ENCODE measurements at regions not wholly inside any gene's neighbourhood (a gene's known extent, or its start where the extent isn't known, plus 50 kb on each side); places are given as distances from the start of the nearest gene placed in this dataset.

DNA sequence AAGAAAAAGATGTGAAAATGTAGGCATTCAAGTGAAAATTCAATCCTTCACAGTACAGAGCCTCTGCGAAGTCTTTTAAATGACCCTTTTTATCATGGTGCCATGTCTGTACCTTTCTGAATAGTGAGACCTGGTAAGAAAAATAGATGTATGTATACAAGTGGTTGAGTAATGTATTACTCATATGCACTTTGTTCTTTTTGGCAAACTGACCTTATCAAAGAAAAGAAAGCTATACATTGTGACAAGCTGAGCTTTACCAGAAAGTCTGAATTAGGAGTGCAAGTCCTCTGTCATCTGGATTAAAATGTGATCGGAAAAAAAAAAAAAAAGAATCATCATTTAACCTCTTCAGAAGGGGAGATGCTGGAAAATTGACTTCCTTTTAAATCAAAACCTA lies 356.4 kb upstream of the CCNH start:
- Histone ChIP-seq H3K9ac (ENCODE audit: low read length) (no peak overlapping the region), H2AFZ (ENCODE audit: insufficient read depth, low read depth, low read length, poor library complexity, severe bottlenecking) (no peak overlapping the region), H3K36me3 (replicated peaks in 1 of 2; ENCODE audit: control extremely low read depth in 1 of 2, control insufficient read depth in 1 of 2, extremely low read depth in 1 of 2, insufficient read depth in 2 of 2, low read length in 1 of 2) (no peaks in the 10 kb centered on the region), H3K27me3 (replicated peaks in 1 of 4; ENCODE audit: control extremely low read depth in 1 of 4, control insufficient read depth in 3 of 4, insufficient read depth in 4 of 4, low read length in 3 of 4) (peaks cover 0 to 7% (median 0%) of the 10 kb centered on the region in 4 experiments), H3K79me2 (ENCODE audit: control insufficient read depth, insufficient read depth, low read length) (no peaks in the 10 kb centered on the region), H3K9me3 (ENCODE audit: control extremely low read depth in 1 of 3, control insufficient read depth in 2 of 3, insufficient read depth in 1 of 3, low read length in 2 of 3) (no peaks in the 10 kb centered on the region), H3K4me1 (ENCODE audit: control insufficient read depth in 2 of 2, insufficient read depth in 2 of 2, low read length in 2 of 2) (no peaks in the 10 kb centered on the region), H4K20me1 (ENCODE audit: control insufficient read depth, insufficient read depth, low read length, poor library complexity, severe bottlenecking) (no peaks in the 10 kb centered on the region), H3K4me2 (replicated peaks; ENCODE audit: low read depth, low read length, poor library complexity, severe bottlenecking) (no peak overlapping the region), H3K4me3 (ENCODE audit: control extremely low read depth in 1 of 5, extremely low read depth in 1 of 5, insufficient read depth in 1 of 5, low read depth in 2 of 5, low read length in 4 of 5) (no peak overlapping the region), H3K27ac (ENCODE audit: low read length in 2 of 2) (no peak overlapping the region)
- H3K27ac Mint-ChIP-seq, result no peak overlapping the region
- no peaks in the 10 kb centered on the region for H3K4me1 Mint-ChIP-seq
- ATAC-seq (ENCODE audit: low read depth), result no peak
- WGBS (ENCODE audit: insufficient coverage), result no CpG with 5 or more reads among the region's 2 CpGs
- no peaks in the 10 kb centered on the region for H3K9me3 Mint-ChIP-seq (ENCODE audit: insufficient read depth)
- intact Hi-C loops (cut with micrococcal nuclease), result no loop called here
- TF ChIP-seq, protein P1, sequence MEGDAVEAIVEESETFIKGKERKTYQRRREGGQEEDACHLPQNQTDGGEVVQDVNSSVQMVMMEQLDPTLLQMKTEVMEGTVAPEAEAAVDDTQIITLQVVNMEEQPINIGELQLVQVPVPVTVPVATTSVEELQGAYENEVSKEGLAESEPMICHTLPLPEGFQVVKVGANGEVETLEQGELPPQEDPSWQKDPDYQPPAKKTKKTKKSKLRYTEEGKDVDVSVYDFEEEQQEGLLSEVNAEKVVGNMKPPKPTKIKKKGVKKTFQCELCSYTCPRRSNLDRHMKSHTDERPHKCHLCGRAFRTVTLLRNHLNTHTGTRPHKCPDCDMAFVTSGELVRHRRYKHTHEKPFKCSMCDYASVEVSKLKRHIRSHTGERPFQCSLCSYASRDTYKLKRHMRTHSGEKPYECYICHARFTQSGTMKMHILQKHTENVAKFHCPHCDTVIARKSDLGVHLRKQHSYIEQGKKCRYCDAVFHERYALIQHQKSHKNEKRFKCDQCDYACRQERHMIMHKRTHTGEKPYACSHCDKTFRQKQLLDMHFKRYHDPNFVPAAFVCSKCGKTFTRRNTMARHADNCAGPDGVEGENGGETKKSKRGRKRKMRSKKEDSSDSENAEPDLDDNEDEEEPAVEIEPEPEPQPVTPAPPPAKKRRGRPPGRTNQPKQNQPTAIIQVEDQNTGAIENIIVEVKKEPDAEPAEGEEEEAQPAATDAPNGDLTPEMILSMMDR (IDR thresholded peaks at IDR 0.05), result no peak
- no peak for TF ChIP-seq EZH2 (IDR thresholded peaks at IDR 0.05; ENCODE audit: borderline replicate concordance, insufficient read depth, low read depth, low read length, poor library complexity, severe bottlenecking)
- H3K4me3 Mint-ChIP-seq, result no peak overlapping the region
- H3K27me3 Mint-ChIP-seq, result peaks cover 31% of the 10 kb centered on the region
- POLR2A ChIA-PET, result no interaction called here
- DNase-seq, result no peak
- CTCF ChIA-PET, result interaction anchor here (1.7 kb wide), 1 partner anchor 921 kb away, joined by 7 read pairs; no protein-coding TSS in a partner anchor

DNA sequence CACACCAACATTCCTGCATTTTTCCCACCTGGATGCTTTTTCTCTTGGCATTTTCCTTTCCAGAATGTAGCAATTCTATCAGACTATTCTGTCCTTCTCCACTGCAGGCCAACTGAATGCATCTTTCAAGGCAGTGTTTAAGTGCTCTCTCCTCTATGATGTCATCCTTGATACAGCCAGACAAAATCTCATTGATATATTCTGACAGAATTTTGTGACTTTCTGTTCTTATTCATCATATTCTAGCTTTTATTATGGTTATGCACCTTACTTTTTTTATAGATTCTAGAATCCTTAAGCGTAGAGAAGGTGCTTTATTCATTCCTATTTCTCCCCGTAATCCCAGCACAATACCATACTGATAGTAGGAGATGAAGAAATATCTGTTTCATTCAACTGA lies 355.5 kb upstream of the CCNH start:
- no peak for DNase-seq
- no peak overlapping the region for H3K27ac ChIP-seq (ENCODE audit: low read length in 2 of 2)
- ATAC-seq (ENCODE audit: low read depth), result no peak
- no peak overlapping the region for H3K4me3 ChIP-seq (ENCODE audit: control extremely low read depth in 1 of 5, extremely low read depth in 1 of 5, insufficient read depth in 1 of 5, low read depth in 2 of 5, low read length in 4 of 5)
- no peaks in the 10 kb centered on the region for H3K9me3 Mint-ChIP-seq (ENCODE audit: insufficient read depth)
- H3K9me3 ChIP-seq (ENCODE audit: control extremely low read depth in 1 of 3, control insufficient read depth in 2 of 3, insufficient read depth in 1 of 3, low read length in 2 of 3), result no peaks in the 10 kb centered on the region
- H4K20me1 ChIP-seq (ENCODE audit: control insufficient read depth, insufficient read depth, low read length, poor library complexity, severe bottlenecking), result no peaks in the 10 kb centered on the region
- H3K79me2 ChIP-seq (ENCODE audit: control insufficient read depth, insufficient read depth, low read length), result no peaks in the 10 kb centered on the region
- no peak overlapping the region for H3K4me2 ChIP-seq (replicated peaks; ENCODE audit: low read depth, low read length, poor library complexity, severe bottlenecking)
- TF ChIP-seq, protein P1 (IDR thresholded peaks at IDR 0.05), result no peak
- TF ChIP-seq EZH2 (IDR thresholded peaks at IDR 0.05; ENCODE audit: borderline replicate concordance, insufficient read depth, low read depth, low read length, poor library complexity, severe bottlenecking), result no peak
- H3K9ac ChIP-seq (ENCODE audit: low read length), result no peak overlapping the region
- H3K27me3 ChIP-seq (replicated peaks in 1 of 4; ENCODE audit: control extremely low read depth in 1 of 4, control insufficient read depth in 3 of 4, insufficient read depth in 4 of 4, low read length in 3 of 4), result peaks cover 0 to 7% (median 0%) of the 10 kb centered on the region in 4 experiments
- no peak overlapping the region for H2AFZ ChIP-seq (ENCODE audit: insufficient read depth, low read depth, low read length, poor library complexity, severe bottlenecking)
- no peaks in the 10 kb centered on the region for H3K4me1 Mint-ChIP-seq
- no CpG with 5 or more reads among the region's 2 CpGs for WGBS (ENCODE audit: insufficient coverage)
- no peaks in the 10 kb centered on the region for H3K4me1 ChIP-seq (ENCODE audit: control insufficient read depth in 2 of 2, insufficient read depth in 2 of 2, low read length in 2 of 2)
- no peaks in the 10 kb centered on the region for H3K36me3 ChIP-seq (replicated peaks in 1 of 2; ENCODE audit: control extremely low read depth in 1 of 2, control insufficient read depth in 1 of 2, extremely low read depth in 1 of 2, insufficient read depth in 2 of 2, low read length in 1 of 2)
- peaks cover 23% of the 10 kb centered on the region for H3K27me3 Mint-ChIP-seq
- intact Hi-C loops (cut with micrococcal nuclease), result no loop called here
- ChIA-PET CTCF (interaction anchor here (2.4 kb wide), 1 partner anchor 13 kb away, joined by 6 read pairs; no protein-coding TSS in a partner anchor), POLR2A (no interaction called here)
- no peak overlapping the region for H3K27ac Mint-ChIP-seq
- no peak overlapping the region for H3K4me3 Mint-ChIP-seq

Measured in B cell (primary cell).